H1 (cell line): ENCODE measurements at regions not wholly inside any gene's neighbourhood (a gene's known extent, or its start where the extent isn't known, plus 50 kb on each side); places are given as distances from the start of the nearest gene placed in this dataset.

Experiments
- CTBP2 ChIP-seq: IDR thresholded peaks from 2 replicates; pipeline ENCODE4 v1.7.0; 2011; ENCODE audit warnings: borderline replicate concordance, mild to moderate bottlenecking, moderate library complexity, mixed read lengths, low read length; ENCODE audit not compliant: insufficient read depth, insufficient read length
- FOSL1 ChIP-seq: IDR thresholded peaks from 2 replicates; pipeline ENCODE4 v1.6.1; 2011; ENCODE audit warnings: mild to moderate bottlenecking, low read depth, low read length, moderate library complexity; ENCODE audit not compliant: insufficient read depth
- KDM4A ChIP-seq: IDR thresholded peaks from one replicate; pipeline ENCODE4 v1.7.1; 2012; ENCODE audit warnings: low read depth, mild to moderate bottlenecking, moderate library complexity, low read length, inconsistent platforms; ENCODE audit not compliant: severe bottlenecking

GRCh38 chr6:8780653-8781052 lies 345.3 kb upstream of the SLC35B3 start (continued):
- TF ChIP-seq CTBP2 (no peak), KDM4A (no peak), FOSL1 (no peak)
- TF ChIP-seq, all 59 proteins: peak for 0
